H1 (cell line): ENCODE measurements at regions not wholly inside any gene's neighbourhood (a gene's known extent, or its start where the extent isn't known, plus 50 kb on each side); places are given as distances from the start of the nearest gene placed in this dataset.

Experiments used
- ASH2L ChIP-seq: fragments of 200-600, 300-600 bp; sonication (generic); IDR thresholded peaks from one replicate; pipeline ENCODE4 v1.7.1; 2017; ENCODE audit warnings: low read length
- CBX5 ChIP-seq: fragments of 300-800, 300-1000 bp; sonication (generic); IDR thresholded peaks from 2 replicates; pipeline ENCODE4 v1.7.1; 2016; ENCODE audit warnings: antibody characterized with exemption, low read length, low read depth
- JUN ChIP-seq: IDR thresholded peaks from 2 replicates; pipeline ENCODE4 v1.6.1; 2011; ENCODE audit warnings: low read depth, mild to moderate bottlenecking, improper control_type of control experiment, low read length
- PHF8 ChIP-seq: fragments of 200-600 bp; sonication (generic); conservative IDR thresholded peaks from 2 replicates; pipeline ENCODE4 v1.7.1; 2012; ENCODE audit warnings: low read depth, mild to moderate bottlenecking, inconsistent platforms, low read length, moderate library complexity
- RAD21 ChIP-seq, 2 experiments: IDR thresholded peaks in 1 of 2; conservative IDR thresholded peaks in 1 of 2; 2 replicates each; pipeline ENCODE4 v1.6.1; 2011; ENCODE audit warnings: low read depth in 2 of 2, low read length in 2 of 2, improper control_type of control experiment in 1 of 2, inconsistent platforms in 1 of 2, mild to moderate bottlenecking in 1 of 2, moderate library complexity in 1 of 2
- RXRA ChIP-seq: IDR thresholded peaks from 2 replicates; pipeline ENCODE4 v1.6.1; 2011; ENCODE audit warnings: low read depth, mild to moderate bottlenecking, low read length, moderate library complexity; ENCODE audit not compliant: insufficient read depth
- SRF ChIP-seq: IDR thresholded peaks from 2 replicates; pipeline ENCODE4 v1.6.1; 2011; ENCODE audit warnings: mild to moderate bottlenecking, low read depth, low read length, moderate library complexity
- TBP ChIP-seq: IDR thresholded peaks from 2 replicates; pipeline ENCODE4 v1.6.1; 2011; ENCODE audit warnings: low read depth, low read length, improper control_type of control experiment
- TF ChIP-seq, protein P1 (sequence below): fragments of 300-600 bp; sonication (generic); IDR thresholded peaks from 2 replicates; pipeline ENCODE4 v1.7.1; 2012; ENCODE audit warnings: low read length, moderate library complexity, mild to moderate bottlenecking, inconsistent platforms; ENCODE audit not compliant: insufficient replicate concordance
- TF ChIP-seq, protein P2 (sequence below): IDR thresholded peaks from 2 replicates; pipeline ENCODE4 v1.6.1; 2011; ENCODE audit warnings: low read depth, mild to moderate bottlenecking, low read length; ENCODE audit not compliant: insufficient read depth

- TF ChIP-seq, protein P1, sequence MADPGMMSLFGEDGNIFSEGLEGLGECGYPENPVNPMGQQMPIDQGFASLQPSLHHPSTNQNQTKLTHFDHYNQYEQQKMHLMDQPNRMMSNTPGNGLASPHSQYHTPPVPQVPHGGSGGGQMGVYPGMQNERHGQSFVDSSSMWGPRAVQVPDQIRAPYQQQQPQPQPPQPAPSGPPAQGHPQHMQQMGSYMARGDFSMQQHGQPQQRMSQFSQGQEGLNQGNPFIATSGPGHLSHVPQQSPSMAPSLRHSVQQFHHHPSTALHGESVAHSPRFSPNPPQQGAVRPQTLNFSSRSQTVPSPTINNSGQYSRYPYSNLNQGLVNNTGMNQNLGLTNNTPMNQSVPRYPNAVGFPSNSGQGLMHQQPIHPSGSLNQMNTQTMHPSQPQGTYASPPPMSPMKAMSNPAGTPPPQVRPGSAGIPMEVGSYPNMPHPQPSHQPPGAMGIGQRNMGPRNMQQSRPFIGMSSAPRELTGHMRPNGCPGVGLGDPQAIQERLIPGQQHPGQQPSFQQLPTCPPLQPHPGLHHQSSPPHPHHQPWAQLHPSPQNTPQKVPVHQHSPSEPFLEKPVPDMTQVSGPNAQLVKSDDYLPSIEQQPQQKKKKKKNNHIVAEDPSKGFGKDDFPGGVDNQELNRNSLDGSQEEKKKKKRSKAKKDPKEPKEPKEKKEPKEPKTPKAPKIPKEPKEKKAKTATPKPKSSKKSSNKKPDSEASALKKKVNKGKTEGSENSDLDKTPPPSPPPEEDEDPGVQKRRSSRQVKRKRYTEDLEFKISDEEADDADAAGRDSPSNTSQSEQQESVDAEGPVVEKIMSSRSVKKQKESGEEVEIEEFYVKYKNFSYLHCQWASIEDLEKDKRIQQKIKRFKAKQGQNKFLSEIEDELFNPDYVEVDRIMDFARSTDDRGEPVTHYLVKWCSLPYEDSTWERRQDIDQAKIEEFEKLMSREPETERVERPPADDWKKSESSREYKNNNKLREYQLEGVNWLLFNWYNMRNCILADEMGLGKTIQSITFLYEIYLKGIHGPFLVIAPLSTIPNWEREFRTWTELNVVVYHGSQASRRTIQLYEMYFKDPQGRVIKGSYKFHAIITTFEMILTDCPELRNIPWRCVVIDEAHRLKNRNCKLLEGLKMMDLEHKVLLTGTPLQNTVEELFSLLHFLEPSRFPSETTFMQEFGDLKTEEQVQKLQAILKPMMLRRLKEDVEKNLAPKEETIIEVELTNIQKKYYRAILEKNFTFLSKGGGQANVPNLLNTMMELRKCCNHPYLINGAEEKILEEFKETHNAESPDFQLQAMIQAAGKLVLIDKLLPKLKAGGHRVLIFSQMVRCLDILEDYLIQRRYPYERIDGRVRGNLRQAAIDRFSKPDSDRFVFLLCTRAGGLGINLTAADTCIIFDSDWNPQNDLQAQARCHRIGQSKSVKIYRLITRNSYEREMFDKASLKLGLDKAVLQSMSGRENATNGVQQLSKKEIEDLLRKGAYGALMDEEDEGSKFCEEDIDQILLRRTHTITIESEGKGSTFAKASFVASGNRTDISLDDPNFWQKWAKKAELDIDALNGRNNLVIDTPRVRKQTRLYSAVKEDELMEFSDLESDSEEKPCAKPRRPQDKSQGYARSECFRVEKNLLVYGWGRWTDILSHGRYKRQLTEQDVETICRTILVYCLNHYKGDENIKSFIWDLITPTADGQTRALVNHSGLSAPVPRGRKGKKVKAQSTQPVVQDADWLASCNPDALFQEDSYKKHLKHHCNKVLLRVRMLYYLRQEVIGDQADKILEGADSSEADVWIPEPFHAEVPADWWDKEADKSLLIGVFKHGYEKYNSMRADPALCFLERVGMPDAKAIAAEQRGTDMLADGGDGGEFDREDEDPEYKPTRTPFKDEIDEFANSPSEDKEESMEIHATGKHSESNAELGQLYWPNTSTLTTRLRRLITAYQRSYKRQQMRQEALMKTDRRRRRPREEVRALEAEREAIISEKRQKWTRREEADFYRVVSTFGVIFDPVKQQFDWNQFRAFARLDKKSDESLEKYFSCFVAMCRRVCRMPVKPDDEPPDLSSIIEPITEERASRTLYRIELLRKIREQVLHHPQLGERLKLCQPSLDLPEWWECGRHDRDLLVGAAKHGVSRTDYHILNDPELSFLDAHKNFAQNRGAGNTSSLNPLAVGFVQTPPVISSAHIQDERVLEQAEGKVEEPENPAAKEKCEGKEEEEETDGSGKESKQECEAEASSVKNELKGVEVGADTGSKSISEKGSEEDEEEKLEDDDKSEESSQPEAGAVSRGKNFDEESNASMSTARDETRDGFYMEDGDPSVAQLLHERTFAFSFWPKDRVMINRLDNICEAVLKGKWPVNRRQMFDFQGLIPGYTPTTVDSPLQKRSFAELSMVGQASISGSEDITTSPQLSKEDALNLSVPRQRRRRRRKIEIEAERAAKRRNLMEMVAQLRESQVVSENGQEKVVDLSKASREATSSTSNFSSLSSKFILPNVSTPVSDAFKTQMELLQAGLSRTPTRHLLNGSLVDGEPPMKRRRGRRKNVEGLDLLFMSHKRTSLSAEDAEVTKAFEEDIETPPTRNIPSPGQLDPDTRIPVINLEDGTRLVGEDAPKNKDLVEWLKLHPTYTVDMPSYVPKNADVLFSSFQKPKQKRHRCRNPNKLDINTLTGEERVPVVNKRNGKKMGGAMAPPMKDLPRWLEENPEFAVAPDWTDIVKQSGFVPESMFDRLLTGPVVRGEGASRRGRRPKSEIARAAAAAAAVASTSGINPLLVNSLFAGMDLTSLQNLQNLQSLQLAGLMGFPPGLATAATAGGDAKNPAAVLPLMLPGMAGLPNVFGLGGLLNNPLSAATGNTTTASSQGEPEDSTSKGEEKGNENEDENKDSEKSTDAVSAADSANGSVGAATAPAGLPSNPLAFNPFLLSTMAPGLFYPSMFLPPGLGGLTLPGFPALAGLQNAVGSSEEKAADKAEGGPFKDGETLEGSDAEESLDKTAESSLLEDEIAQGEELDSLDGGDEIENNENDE: no peak
- TF ChIP-seq RXRA (no peak), JUN (no peak), RAD21 (IDR thresholded peaks at IDR 0.05 in 1 of 2, conservative IDR thresholded peaks at IDR 0.05 in 1 of 2; ENCODE audit: low read depth in 2 of 2, low read length in 2 of 2) (no peak), PHF8 (no peak), CBX5 (no peak), SRF (no peak), TBP (no peak), ASH2L (no peak)
- TF ChIP-seq, protein P2, sequence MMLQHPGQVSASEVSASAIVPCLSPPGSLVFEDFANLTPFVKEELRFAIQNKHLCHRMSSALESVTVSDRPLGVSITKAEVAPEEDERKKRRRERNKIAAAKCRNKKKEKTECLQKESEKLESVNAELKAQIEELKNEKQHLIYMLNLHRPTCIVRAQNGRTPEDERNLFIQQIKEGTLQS: no peak
Observed at GRCh38 chr16:22424161-22424937, 49.9 kb upstream of the CDR2 start (continued).
